ENCODE measurements at regions not wholly inside any gene's neighbourhood (a gene's known extent, or its start where the extent isn't known, plus 50 kb on each side); places are given as distances from the start of the nearest gene placed in this dataset.

GRCh38 chr3:72336114-72336651, 512.1 kb downstream of the SHQ1 start:
- no peak for DNase-seq (ENCODE audit: extremely low read depth, insufficient read length)
- TF ChIP-seq, protein P1, sequence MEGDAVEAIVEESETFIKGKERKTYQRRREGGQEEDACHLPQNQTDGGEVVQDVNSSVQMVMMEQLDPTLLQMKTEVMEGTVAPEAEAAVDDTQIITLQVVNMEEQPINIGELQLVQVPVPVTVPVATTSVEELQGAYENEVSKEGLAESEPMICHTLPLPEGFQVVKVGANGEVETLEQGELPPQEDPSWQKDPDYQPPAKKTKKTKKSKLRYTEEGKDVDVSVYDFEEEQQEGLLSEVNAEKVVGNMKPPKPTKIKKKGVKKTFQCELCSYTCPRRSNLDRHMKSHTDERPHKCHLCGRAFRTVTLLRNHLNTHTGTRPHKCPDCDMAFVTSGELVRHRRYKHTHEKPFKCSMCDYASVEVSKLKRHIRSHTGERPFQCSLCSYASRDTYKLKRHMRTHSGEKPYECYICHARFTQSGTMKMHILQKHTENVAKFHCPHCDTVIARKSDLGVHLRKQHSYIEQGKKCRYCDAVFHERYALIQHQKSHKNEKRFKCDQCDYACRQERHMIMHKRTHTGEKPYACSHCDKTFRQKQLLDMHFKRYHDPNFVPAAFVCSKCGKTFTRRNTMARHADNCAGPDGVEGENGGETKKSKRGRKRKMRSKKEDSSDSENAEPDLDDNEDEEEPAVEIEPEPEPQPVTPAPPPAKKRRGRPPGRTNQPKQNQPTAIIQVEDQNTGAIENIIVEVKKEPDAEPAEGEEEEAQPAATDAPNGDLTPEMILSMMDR (IDR thresholded peaks at IDR 0.05; ENCODE audit: insufficient read depth, low read length, poor library complexity, severe bottlenecking) = no peak
- Histone ChIP-seq H3K27me3 (replicated peaks; ENCODE audit: control insufficient read depth, insufficient read depth, low read length) (no peaks in the 10 kb centered on the region; the same call in none of the 2 replicates), H3K36me3 (ENCODE audit: control insufficient read depth, insufficient read depth, low read length) (no peaks in the 10 kb centered on the region), H3K4me3 (replicated peaks; ENCODE audit: low read depth, low read length) (no peak overlapping the region)

DNA sequence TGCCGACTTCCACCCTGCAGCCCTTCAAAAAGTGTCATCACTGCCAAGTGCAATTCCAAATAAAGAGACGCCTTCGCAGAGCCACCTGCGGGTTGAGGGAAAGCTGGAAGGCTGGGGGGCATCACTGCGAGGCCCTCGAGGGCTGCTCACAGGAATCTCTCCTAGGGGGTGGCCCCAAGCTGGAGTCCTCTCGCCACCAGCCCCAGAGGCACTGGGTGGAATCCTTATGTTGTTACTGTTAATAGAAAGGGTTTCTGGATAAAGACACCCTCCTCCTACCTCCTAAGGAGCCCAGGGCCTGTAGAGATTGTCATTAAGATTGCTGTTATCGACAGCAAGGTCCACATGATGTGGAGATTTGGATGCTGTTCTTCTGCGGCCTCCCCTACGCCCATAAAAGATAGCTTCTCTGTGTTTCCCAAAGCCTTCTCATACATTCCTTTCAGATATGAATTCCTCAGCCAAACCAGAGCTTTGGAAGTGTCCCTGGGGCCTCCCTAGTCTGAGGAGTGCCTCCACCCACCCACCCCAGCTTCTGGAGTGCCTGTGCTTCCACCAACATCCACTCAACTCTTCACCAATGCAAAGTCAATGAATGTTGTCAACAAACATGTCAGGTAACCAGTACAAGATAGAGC, 512.7 kb downstream of the SHQ1 start:
- no peak for DNase-seq (ENCODE audit: extremely low read depth, insufficient read length)
- no peak overlapping the region for H3K4me3 ChIP-seq (replicated peaks; ENCODE audit: low read depth, low read length)
- TF ChIP-seq, protein P1 (IDR thresholded peaks at IDR 0.05; ENCODE audit: insufficient read depth, low read length, poor library complexity, severe bottlenecking) = no peak
- H3K36me3 ChIP-seq (ENCODE audit: control insufficient read depth, insufficient read depth, low read length) = no peaks in the 10 kb centered on the region
- H3K27me3 ChIP-seq (replicated peaks; ENCODE audit: control insufficient read depth, insufficient read depth, low read length) = no peaks in the 10 kb centered on the region; the same call in none of the 2 replicates

- H3K4me3 ChIP-seq (replicated peaks; ENCODE audit: low read depth, low read length) = no peak overlapping the region
- DNase-seq (ENCODE audit: extremely low read depth, insufficient read length) = no peak
- H3K36me3 ChIP-seq (ENCODE audit: control insufficient read depth, insufficient read depth, low read length) = no peaks in the 10 kb centered on the region
- TF ChIP-seq, protein P1 (IDR thresholded peaks at IDR 0.05; ENCODE audit: insufficient read depth, low read length, poor library complexity, severe bottlenecking) = no peak
- no peaks in the 10 kb centered on the region; the same call in none of the 2 replicates for H3K27me3 ChIP-seq (replicated peaks; ENCODE audit: control insufficient read depth, insufficient read depth, low read length)
Observed at GRCh38 chr3:72334681-72335457, 513.4 kb downstream of the SHQ1 start.

DNA sequence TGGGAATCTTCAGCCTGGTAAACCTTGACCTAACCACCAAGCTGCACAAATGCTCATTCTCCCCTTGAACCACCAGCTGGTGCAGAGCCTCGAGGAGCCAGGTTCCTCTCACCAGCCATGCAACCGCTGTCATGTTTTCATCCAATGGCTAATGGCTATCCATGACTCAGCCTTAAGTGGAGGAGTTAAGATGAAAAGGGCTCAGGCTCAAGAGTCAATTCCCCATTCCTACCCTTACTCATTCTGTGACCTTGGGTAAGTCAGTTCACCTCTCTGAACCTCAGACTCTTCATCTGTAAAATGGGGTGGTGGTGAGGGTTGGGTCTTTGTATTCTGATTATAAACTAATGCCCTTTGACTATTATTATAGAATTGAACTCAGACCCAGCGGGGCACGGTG, 515.6 kb downstream of the SHQ1 start:
- no peaks in the 10 kb centered on the region for H3K36me3 ChIP-seq (ENCODE audit: control insufficient read depth, insufficient read depth, low read length)

DNA sequence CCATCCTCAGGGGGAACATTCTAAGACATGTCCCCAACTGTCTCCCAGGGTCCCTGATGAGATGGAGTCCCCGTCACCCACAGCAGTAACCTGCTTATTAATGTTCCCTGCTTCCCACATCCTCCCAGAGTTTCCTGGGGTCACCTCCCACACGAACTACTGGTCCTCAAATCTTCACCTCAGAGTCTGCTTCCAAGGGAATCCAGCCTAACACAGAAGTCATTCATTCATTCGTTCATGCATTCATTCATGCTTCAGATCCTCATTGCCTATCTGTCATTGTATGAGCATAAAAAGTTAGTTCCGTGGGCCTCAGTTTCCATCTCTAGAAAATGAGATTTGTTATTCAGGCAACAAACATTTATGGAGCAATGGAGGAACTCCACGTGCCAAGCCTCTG, 516.2 kb downstream of the SHQ1 start:
- Histone ChIP-seq H3K27me3 (replicated peaks; ENCODE audit: control insufficient read depth, insufficient read depth, low read length) (no peaks in the 10 kb centered on the region; the same call in none of the 2 replicates), H3K4me3 (replicated peaks; ENCODE audit: low read depth, low read length) (no peak overlapping the region), H3K36me3 (ENCODE audit: control insufficient read depth, insufficient read depth, low read length) (no peaks in the 10 kb centered on the region)
- TF ChIP-seq, protein P1 (IDR thresholded peaks at IDR 0.05; ENCODE audit: insufficient read depth, low read length, poor library complexity, severe bottlenecking) = no peak
- no peak for DNase-seq (ENCODE audit: extremely low read depth, insufficient read length)

More for the DNA sequence above, 515.6 kb downstream of the SHQ1 start:
- TF ChIP-seq, protein P1 (IDR thresholded peaks at IDR 0.05; ENCODE audit: insufficient read depth, low read length, poor library complexity, severe bottlenecking) = no peak
- DNase-seq (ENCODE audit: extremely low read depth, insufficient read length) = no peak
- Histone ChIP-seq H3K4me3 (replicated peaks; ENCODE audit: low read depth, low read length) (no peak overlapping the region), H3K27me3 (replicated peaks; ENCODE audit: control insufficient read depth, insufficient read depth, low read length) (no peaks in the 10 kb centered on the region; the same call in none of the 2 replicates)
